Activated CD8-positive, alpha-beta memory T cell treated with anti-CD3 and anti-CD28 coated beads for 24 hours (primary cell): ENCODE measurements at regions not wholly inside any gene's neighbourhood (a gene's known extent, or its start where the extent isn't known, plus 50 kb on each side); places are given as distances from the start of the nearest gene placed in this dataset.
"Not testable (repeated sequence)": the region's sequence is repeated elsewhere in the genome, so short reads cannot be mapped to it uniquely, and the experiment has no call there.

ENCODE experiments used
- DNase-seq: peaks from one replicate; pipeline ENCODE4 v3.0.0-alpha.2; 2020

DNA sequence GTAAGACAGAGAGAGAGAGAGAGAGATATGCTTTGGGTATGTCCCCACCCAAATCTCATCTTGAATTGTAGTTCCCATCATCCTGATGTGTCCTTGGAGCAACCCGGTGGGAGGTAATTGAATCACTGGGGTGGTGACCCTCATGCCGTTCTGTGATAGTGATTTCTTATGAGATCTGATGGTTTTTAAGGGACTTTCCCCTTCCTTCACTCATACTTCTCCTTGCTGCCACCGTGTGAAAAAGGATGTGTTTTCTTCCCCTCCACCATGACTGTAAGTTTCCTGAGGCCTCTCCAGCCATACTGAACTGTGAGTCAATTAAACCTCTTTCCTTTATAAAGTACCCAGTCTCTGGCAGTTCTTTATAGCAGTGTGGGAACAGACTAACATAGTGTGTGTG is 60.3 kb downstream of the EOMES start:
- no peak for DNase-seq

DNA sequence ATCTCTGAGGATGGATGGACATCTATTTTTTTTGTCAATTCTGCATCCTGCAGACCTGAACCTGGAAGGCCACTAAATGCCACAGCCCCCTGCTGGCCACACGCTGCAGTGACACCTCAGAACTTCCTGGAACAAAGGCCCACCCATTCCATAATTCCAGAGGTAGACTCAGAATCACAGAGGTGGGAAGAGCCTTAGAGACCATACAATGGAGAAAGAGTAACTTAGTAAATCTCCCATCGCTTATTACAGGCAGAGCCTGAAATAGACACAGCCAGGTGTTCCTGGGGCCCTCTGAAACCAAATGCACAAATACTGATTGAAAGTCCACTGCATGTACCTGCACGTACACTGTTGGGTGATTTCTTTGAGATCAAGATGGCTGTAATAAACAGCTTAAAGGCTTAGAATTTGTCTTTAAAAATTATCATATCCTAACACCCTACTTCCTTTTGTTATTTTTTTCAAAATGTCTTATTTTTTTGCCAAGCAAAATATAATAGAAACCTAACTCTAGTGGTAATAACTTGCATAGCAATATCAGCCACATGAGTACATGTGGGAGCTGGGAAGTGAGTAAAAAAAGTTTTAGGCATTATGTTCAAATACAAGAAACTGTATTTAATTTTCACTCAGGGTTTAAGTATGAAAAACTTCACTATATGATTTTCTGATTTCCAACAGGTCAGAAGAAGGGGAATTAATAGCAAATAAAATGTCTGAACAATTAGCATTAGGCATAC is 62.7 kb downstream of the EOMES start:
- peak; percentile 69 for DNase-seq

GRCh38 chr3:27658741-27659140 is 63.4 kb downstream of the EOMES start:
- no peak for DNase-seq

DNA sequence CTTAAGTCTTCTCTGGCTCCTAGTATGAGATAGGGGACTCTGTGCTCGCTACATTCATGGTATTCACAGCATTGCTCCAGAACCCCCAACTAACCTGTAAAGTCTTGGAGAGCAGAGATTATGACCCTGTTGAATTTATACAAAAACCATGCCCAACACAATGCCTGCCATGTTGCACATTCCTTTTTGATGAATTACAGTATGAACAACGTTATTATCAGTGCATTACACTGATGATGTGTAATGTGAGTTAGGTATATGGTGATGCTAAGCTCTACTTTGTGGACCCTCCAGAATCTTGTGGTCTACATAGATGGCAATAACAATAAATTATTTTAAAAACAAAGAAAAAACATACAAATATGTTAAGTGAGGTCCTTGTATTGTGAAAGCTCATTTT is 64.3 kb downstream of the EOMES start:
- DNase-seq = no peak

- DNase-seq = no peak
Measured at GRCh38 chr3:27657404-27657803, 64.7 kb downstream of the EOMES start.

DNA sequence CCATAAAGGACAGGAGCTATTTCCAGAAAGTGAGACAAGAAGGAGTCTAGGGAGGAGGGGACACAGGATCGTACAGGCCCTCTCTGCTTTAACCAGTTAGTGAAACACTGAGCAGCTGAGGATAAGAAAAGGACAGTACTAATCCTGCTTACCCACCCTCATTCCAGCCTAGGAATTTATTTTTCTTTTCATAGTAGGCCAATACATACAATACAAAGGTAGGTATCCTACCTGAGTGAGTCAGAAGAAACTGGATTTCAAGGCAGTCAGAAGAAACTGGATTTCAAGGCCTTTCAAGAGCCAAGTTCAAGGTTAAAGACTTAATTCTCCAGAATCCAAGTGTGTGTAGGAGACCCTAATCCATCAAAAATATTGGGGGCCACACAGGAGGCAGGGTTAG is 65.3 kb downstream of the EOMES start:
- DNase-seq = no peak

- no peak for DNase-seq
Measured at GRCh38 chr3:27655547-27655946, 66.6 kb downstream of the EOMES start.

DNA sequence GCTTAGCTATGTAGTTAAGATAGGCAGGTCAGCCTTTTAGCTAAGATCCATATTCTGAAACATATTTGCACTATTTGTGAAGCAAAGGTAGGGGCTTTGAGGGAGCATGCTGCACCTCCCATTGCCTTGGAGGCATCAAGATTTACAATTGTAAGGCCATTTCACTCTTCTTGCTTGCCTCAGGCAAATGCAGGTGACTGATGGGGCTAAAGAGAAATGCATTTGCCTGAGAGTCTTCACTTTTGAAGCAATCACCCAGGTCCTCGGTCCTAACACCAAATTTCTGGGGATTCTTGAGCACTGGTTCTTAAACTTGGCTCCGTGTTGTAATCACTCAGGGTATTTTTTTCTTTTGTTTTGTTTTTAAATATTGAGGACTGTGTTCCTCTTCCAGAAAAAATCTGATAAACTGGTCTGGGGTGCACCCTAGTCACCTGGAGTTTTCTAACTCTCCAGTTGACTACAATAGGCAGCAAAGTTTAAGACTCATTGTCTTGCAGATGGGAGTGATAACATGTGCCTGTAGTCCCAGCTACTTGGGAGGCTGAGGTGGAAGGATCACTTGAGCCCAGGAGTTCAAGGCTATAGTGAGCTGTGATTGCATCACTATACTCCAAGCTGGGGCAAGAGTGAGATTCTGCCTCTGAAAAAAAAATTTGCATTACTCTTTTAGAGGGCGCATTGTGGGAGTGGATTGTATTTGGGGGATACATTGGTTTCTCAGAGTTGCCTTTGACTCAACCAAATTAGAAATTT is 68.1 kb downstream of the EOMES start:
- DNase-seq = no peak

GRCh38 chr3:27649277-27649676 is 72.8 kb downstream of the EOMES start:
- no peak for DNase-seq

DNA sequence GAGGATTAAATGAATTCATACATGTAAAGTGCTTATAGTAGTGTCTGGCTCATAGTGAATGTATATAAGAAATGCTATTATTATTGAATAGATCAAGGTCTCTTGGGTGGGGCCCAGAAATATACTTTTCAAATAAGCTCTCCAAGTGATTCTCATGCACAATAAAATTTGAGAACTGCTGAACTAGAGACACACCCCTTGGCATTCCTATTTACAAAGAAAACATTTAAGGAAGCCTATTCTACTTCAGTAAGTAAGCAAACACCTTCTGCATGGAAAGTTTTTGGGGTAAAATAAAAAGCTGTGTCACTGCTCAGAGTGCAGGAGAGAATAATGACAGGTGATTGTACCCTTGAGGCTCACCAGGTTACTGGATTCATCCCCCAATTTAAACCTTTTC is 75.2 kb downstream of the EOMES start:
- no peak for DNase-seq

DNA sequence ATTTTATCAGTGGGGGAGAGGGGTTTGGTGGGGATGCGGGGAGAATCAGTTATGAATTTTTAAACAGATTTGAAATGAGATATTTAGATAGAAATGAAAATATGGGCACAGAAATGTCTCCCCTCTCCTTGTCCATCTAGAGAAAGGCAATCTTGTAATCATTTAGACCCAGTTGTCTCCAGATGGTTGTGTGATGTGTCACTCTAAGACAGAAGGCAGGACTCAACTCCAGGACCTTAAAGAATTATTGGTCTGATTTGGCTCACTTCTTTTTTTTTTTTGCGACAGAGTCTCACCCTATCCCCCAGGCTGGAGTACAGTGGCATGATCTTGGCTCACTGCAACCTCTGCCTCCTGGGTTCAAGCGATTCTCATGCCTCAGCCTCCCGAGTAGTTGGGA is 77.2 kb downstream of the EOMES start:
- DNase-seq = no peak

DNA sequence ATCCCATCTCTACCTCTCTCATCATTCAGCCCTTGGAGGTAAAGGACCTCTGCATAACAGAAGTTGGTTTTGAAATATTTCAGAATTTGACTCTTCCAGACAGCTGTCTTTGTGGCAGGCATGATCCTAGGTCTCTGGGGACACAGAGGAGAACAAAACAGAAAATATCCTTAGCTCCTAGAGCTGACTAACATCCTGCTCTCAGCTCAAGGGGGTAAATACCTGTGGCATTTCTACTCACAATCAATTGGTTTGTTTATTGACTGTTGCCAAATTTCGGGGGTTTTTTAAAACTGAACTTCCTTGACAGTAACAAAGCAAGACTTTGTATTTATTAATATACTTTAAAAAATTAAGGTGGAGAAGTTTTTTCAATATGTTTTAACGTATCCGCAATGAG is 78.8 kb downstream of the EOMES start:
- no peak for DNase-seq

GRCh38 chr3:27642796-27643195 is 79.3 kb downstream of the EOMES start:
- DNase-seq = no peak

DNA sequence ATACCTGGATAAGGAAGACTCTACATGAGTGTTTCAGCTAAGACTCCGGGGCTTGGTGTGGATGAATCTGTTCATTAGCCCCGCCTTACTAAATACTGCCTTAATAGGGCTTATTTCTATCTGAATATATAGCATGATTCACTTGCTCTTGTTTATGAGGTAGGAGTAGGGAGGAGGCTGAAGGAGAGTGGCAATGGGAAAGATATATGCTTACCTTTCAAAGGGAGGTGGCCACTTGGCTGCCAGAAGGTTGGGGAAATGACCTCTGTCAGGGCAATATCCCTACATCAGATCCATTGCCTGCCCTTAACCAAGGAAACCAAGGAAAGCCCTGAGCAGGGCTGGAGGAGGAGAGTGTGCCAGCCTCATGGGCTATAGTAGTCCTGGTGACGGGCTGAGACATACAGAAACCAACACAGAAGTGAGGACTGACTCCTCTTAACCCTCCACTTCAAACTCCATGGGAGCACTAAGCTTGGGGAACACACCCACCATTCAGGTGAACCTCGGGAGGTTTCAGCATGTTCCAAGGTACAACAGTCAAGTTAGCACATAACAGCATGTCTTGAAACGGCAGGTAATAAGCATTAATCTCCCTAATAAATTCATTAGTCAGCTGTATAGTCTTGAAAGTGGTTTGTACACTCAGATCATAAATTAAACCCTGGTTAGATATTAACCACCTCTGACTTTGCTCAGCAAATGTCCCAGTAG is 80.1 kb downstream of the EOMES start:
- no peak for DNase-seq

- DNase-seq = no peak
Measured at GRCh38 chr3:27641271-27641800, 80.8 kb downstream of the EOMES start.

DNA sequence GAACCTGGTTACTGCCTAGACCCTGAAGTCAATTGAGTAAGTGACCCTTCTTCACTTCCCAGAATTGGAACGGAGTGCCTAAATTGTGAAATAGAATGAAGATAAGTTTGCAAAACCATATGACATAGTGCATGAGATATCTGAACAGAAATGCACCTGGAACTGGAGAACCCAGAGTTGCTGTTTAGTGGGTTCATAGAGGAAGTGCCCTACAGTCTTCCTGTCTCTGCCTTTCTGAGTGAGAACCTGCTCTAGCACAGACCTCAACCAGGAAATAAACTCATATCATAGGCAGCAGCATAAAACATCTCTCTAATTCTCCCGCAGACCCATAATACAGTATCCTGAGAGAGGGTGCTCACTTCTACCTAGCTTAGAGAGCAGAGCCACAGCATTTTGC is 82.9 kb downstream of the EOMES start:
- no peak for DNase-seq

DNA sequence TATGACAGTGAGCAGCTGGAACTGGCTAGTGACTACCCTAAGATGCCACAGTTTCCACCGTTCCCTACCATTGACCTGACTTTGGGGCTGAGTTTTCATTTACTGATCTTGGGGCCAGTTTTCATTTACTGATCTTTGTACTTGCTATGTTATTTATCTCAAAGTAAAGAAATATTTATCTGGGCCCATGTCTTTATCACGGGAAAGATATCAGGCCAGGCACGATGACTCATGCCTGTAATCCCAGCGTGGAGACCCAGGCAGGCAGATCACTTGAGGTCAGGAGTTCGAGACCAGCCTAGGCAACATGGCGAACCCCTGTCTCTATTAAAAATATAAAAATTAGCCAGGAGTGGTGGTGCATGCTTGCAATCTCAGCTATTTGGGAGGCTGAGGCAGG is 83.5 kb downstream of the EOMES start:
- no peak for DNase-seq

GRCh38 chr3:27637346-27637995 is 84.7 kb downstream of the EOMES start:
- DNase-seq = no peak

DNA sequence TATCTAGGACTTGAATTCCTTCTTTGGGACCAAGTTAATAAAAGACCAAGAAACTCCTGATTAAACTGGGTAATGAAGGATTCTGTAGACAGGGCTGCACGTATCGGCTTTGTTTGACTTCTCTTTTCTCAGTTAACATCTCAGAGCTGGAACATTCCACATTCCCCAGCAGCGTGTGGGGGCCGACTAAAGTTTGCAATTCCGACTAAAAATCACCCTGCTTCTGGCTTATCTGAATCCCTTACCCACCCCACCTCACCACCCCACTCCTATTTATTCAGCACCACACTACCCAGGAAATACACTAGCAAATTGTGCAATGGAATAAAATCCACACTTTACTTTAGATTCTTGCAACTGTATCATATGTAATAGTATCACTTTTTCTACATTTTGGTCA is 87.1 kb downstream of the EOMES start:
- DNase-seq = not testable (repeated sequence)

GRCh38 chr3:27633224-27633545 is 88.9 kb downstream of the EOMES start:
- DNase-seq = no peak

GRCh38 chr3:27632431-27633223 is 89.5 kb downstream of the EOMES start:
- peak; percentile 77 for DNase-seq

- DNase-seq = no peak
Measured at GRCh38 chr3:27630885-27631284, 91.2 kb downstream of the EOMES start.

DNA sequence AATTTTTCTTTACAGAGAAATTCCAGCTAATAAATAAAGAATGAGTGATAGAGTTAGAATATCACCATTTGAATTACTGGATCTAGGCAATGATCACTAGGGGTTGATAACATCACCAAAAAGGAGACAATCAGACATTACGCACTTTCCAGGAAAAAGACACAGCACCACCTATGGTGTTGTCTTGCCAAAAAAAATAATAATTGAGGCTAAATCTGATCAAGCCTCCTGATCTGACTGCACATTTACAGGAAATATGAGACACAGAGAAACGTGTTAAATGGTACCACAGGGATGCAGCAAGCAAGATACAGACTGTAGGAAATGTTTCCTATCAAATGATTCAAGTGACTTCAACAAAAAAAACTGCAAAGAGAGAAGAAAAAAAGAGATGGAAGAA is 92.8 kb downstream of the EOMES start:
- no peak for DNase-seq
